Fibroblast of gingiva (primary cell): ENCODE measurements at regions not wholly inside any gene's neighbourhood (a gene's known extent, or its start where the extent isn't known, plus 50 kb on each side); places are given as distances from the start of the nearest gene placed in this dataset.
A peak's percentile ranks its signal among the peaks of the same experiment; 100 is the strongest.

Experiments used
- DNase-seq: peaks from one replicate; pipeline ENCODE4 v3.0.0-alpha.2; 2011; ENCODE audit warnings: low read depth

GRCh38 chr4:182143822-182144625, 99.2 kb upstream of the TENM3 start:
- DNase-seq = peak; percentile 63

- DNase-seq = no peak
Measured at GRCh38 chr4:182144626-182145333, 98.4 kb upstream of the TENM3 start.

- DNase-seq = no peak
Measured at GRCh38 chr4:182145334-182145905, 97.8 kb upstream of the TENM3 start.

- no peak for DNase-seq
Measured at GRCh38 chr4:182147391-182147790, 95.8 kb upstream of the TENM3 start.

GRCh38 chr4:182150645-182151044, 92.6 kb upstream of the TENM3 start:
- no peak for DNase-seq

- no peak for DNase-seq
Measured at GRCh38 chr4:182155806-182156205, 87.4 kb upstream of the TENM3 start.

- no peak for DNase-seq
Measured at GRCh38 chr4:182163180-182163579, 80.0 kb upstream of the TENM3 start.

- DNase-seq = no peak
Measured at GRCh38 chr4:182169572-182169971, 73.6 kb upstream of the TENM3 start.

- no peak for DNase-seq
Measured at GRCh38 chr4:182169987-182170386, 73.2 kb upstream of the TENM3 start.

- DNase-seq = no peak
Measured at GRCh38 chr4:182170417-182170935, 72.7 kb upstream of the TENM3 start.

- no peak for DNase-seq
Measured at GRCh38 chr4:182174979-182175378, 68.2 kb upstream of the TENM3 start.

GRCh38 chr4:182175788-182176519, 67.2 kb upstream of the TENM3 start:
- no peak for DNase-seq

GRCh38 chr4:182177166-182177565, 66.0 kb upstream of the TENM3 start:
- DNase-seq = no peak

- peak; percentile 55 for DNase-seq
Measured at GRCh38 chr4:182179105-182179504, 64.1 kb upstream of the TENM3 start.

GRCh38 chr4:182179751-182180150, 63.5 kb upstream of the TENM3 start:
- DNase-seq = no peak

GRCh38 chr4:182185491-182185890, 57.7 kb upstream of the TENM3 start:
- DNase-seq = no peak

- no peak for DNase-seq
Measured at GRCh38 chr4:182187674-182188073, 55.5 kb upstream of the TENM3 start.

- DNase-seq = peak; percentile 33
Measured at GRCh38 chr4:182188622-182189021, 54.6 kb upstream of the TENM3 start.

- DNase-seq = no peak
Measured at GRCh38 chr4:182189103-182189878, 53.9 kb upstream of the TENM3 start.

GRCh38 chr4:182190306-182190705, 52.9 kb upstream of the TENM3 start:
- no peak for DNase-seq

GRCh38 chr4:182192511-182193181, 50.6 kb upstream of the TENM3 start:
- peak; percentile 62 for DNase-seq
